Panc1 (cell line): ENCODE measurements at regions not wholly inside any gene's neighbourhood (a gene's known extent, or its start where the extent isn't known, plus 50 kb on each side); places are given as distances from the start of the nearest gene placed in this dataset.

Source experiments
- ATAC-seq: fragments of 200-7000 bp; cut with Tn5 transposase; 2 replicates; pipeline ENCODE4 v1.9.1; 2020; ENCODE audit warnings: mild to moderate bottlenecking, moderate library complexity
- BruUV-seq: library from RNA; stranded (reverse); fragments of 400-500 nt; replicated peaks from 2 replicates; lab custom pipeline; 2021; lab: Mats Ljungman, UMichigan
- CTCF ChIA-PET: fragments of 300-600 bp; sonication (Branson Sonifier 250); formaldehyde crosslinking; loops from one replicate; lab custom pipeline; 2022; ENCODE audit warnings: antibody characterized with exemption; lab: Charles Lee
- POLR2A ChIA-PET: fragments of 300-600 bp; sonication (Branson Sonifier 250); formaldehyde crosslinking; loops from one replicate; lab custom pipeline; 2022; ENCODE audit warnings: antibody characterized with exemption; lab: Charles Lee
- DNase-seq: peaks from one replicate; pipeline ENCODE4 v3.0.0-alpha.2; 2010; ENCODE audit warnings: low read depth, low spot score
- H3K27ac ChIP-seq: 2 replicates; pipeline ENCODE4 v1.5.1; 2011; ENCODE audit warnings: mild to moderate bottlenecking, low read length, inconsistent platforms
- H3K27me3 ChIP-seq: fragments of 200-500 bp; sonication (Bioruptor generic); 2 replicates; pipeline ENCODE4 v1.6.0; 2014; ENCODE audit warnings: low read length, inconsistent platforms; ENCODE audit not compliant: control insufficient read depth, insufficient read depth
- H3K36me3 ChIP-seq: fragments of 200-500 bp; sonication (Bioruptor generic); 2 replicates; pipeline ENCODE4 v1.5.1; 2014; ENCODE audit warnings: inconsistent platforms, mild to moderate bottlenecking, low read length, moderate library complexity; ENCODE audit not compliant: control insufficient read depth, insufficient read depth
- H3K4me1 ChIP-seq: 2 replicates; pipeline ENCODE4 v1.5.1; 2011; ENCODE audit warnings: inconsistent platforms, mild to moderate bottlenecking, low read length, moderate library complexity; ENCODE audit not compliant: control insufficient read depth, insufficient read depth
- H3K4me3 ChIP-seq, 2 experiments: 2 replicates each; pipeline ENCODE4 v1.5.1; 2011 to 2012; ENCODE audit warnings: low read depth in 2 of 2, low read length in 2 of 2, mild to moderate bottlenecking in 2 of 2, inconsistent platforms in 1 of 2, moderate library complexity in 1 of 2
- H3K9me3 ChIP-seq: fragments of 200-500 bp; sonication (Bioruptor generic); 2 replicates; pipeline ENCODE4 v1.5.1; 2014; ENCODE audit warnings: low read depth, mild to moderate bottlenecking, inconsistent platforms, low read length, moderate library complexity; ENCODE audit not compliant: control insufficient read depth, insufficient read depth
- CTCF ChIP-seq: fragments of 450-650 bp; IDR thresholded peaks from 2 replicates; pipeline ENCODE4 v1.5.1; 2017; ENCODE audit warnings: mild to moderate bottlenecking
- POLR2AphosphoS5 ChIP-seq: IDR thresholded peaks from 2 replicates; pipeline ENCODE4 v1.6.1; 2012; ENCODE audit warnings: mild to moderate bottlenecking, low read depth, low read length, moderate library complexity
- SIN3A ChIP-seq: IDR thresholded peaks from 2 replicates; pipeline ENCODE4 v1.6.1; 2012; ENCODE audit warnings: low read depth, mild to moderate bottlenecking, low read length, moderate library complexity, borderline replicate concordance; ENCODE audit not compliant: insufficient read depth
- TCF7L2 ChIP-seq: IDR thresholded peaks from 2 replicates; pipeline ENCODE4 v1.6.1; 2011; ENCODE audit warnings: mild to moderate bottlenecking, low read depth, low read length, inconsistent platforms
- in situ Hi-C: cut with HindIII; loops from 2 replicates; pipeline ENCODE4 v1.10.0; 2016; ENCODE audit warnings: low sequenced_read_pairs, low pct_unique_long_range_greater_than_20kb
- intact Hi-C: fragments of 100-400 bp; cut with micrococcal nuclease; formaldehyde crosslinking; loops from one replicate; pipeline ENCODE4 v1.10.0; 2022; ENCODE audit not compliant: unreplicated experiment
- TF ChIP-seq, protein P1 (sequence below), 2 experiments: IDR thresholded peaks; 2 replicates each; pipeline ENCODE4 v1.6.1; 2011 to 2012; ENCODE audit warnings: low read depth in 2 of 2, control low read depth in 1 of 2, low read length in 1 of 2, mild to moderate bottlenecking in 1 of 2, moderate library complexity in 1 of 2; ENCODE audit not compliant: insufficient read depth in 1 of 2

DNA sequence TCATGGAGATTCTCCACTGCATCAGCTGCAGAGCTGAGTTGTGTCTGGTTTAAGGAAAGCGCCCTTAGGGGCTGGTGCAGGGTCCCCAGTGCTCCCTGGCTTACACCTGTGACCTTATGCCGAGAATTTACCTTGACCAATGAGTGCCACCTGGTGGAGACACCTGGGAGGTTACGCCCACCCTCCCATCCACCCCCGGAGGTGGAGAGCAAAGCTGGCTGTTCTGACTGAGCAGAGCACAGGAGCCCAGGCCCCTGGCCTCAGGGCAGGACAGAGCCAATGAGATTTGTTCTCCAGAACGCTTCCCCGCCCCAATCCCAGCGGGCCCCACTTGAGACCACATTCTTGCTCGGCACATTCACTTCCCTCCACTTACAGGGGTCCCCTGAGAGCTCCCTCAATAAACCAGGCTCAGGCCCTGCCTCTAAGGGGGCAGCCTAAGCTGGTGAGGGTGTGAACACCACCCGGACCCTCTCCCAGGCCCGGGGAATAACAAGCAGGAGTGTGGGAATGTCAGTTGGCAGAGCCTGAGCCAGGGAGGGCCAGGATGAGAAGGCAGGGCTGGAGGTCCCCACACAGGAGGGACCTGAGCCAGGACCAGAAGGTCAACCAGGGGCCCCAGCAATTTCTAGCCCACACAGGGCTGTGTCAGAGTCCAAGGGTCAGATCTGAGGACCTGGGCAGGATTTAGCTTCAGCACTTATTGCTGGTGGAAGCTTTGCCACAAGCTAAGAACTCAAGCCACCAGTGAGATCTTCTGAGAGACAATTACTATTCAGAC is 117.1 kb downstream of the TPRA1 start:
- POLR2A ChIA-PET = no interaction called here
- Histone ChIP-seq H3K4me1 (no peaks in the 10 kb centered on the region), H3K27ac (no peak overlapping the region), H3K9me3 (no peaks in the 10 kb centered on the region), H3K36me3 (no peaks in the 10 kb centered on the region), H3K4me3 (no peak overlapping the region), H3K27me3 (peaks cover 5% of the 10 kb centered on the region; the same call in 1 of the 2 replicates)
- in situ Hi-C loops (no loop called here), intact Hi-C loops (no loop called here)
- no TSS peak for BruUV-seq
- TF ChIP-seq POLR2AphosphoS5 = no peak
- TF ChIP-seq CTCF = no peak
- no peak for TF ChIP-seq TCF7L2
- TF ChIP-seq, protein P1, sequence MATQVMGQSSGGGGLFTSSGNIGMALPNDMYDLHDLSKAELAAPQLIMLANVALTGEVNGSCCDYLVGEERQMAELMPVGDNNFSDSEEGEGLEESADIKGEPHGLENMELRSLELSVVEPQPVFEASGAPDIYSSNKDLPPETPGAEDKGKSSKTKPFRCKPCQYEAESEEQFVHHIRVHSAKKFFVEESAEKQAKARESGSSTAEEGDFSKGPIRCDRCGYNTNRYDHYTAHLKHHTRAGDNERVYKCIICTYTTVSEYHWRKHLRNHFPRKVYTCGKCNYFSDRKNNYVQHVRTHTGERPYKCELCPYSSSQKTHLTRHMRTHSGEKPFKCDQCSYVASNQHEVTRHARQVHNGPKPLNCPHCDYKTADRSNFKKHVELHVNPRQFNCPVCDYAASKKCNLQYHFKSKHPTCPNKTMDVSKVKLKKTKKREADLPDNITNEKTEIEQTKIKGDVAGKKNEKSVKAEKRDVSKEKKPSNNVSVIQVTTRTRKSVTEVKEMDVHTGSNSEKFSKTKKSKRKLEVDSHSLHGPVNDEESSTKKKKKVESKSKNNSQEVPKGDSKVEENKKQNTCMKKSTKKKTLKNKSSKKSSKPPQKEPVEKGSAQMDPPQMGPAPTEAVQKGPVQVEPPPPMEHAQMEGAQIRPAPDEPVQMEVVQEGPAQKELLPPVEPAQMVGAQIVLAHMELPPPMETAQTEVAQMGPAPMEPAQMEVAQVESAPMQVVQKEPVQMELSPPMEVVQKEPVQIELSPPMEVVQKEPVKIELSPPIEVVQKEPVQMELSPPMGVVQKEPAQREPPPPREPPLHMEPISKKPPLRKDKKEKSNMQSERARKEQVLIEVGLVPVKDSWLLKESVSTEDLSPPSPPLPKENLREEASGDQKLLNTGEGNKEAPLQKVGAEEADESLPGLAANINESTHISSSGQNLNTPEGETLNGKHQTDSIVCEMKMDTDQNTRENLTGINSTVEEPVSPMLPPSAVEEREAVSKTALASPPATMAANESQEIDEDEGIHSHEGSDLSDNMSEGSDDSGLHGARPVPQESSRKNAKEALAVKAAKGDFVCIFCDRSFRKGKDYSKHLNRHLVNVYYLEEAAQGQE (IDR thresholded peaks at IDR 0.05; ENCODE audit: insufficient read depth in 1 of 2, low read depth in 2 of 2, low read length in 1 of 2) = no peak
- no peak for TF ChIP-seq SIN3A
- DNase-seq (no peak), ATAC-seq (peak; percentile 78)
- CTCF ChIA-PET = interaction anchor here (0.6 kb wide), 1 partner anchor 66 kb away, joined by 5 read pairs; no protein-coding TSS in a partner anchor

GRCh38 chr3:127472506-127472905 is 118.0 kb downstream of the TPRA1 start:
- POLR2A ChIA-PET = no interaction called here
- H3K4me3 ChIP-seq = no peak overlapping the region
- DNase-seq = no peak
- H3K4me1 ChIP-seq = no peaks in the 10 kb centered on the region
- TF ChIP-seq CTCF = no peak
- TF ChIP-seq SIN3A = no peak
- no peak overlapping the region for H3K27ac ChIP-seq
- no peak for ATAC-seq
- no peaks in the 10 kb centered on the region for H3K36me3 ChIP-seq
- in situ Hi-C loops (no loop called here), intact Hi-C loops (no loop called here)
- no peaks in the 10 kb centered on the region for H3K9me3 ChIP-seq
- H3K27me3 ChIP-seq = no peaks in the 10 kb centered on the region
- CTCF ChIA-PET = interaction anchor here (0.6 to 0.7 kb wide), 2 partner anchors 25 to 66 kb away, joined by 5 to 6 read pairs; no protein-coding TSS in a partner anchor
- no TSS peak for BruUV-seq
